ENCODE measurements at regions not wholly inside any gene's neighbourhood (a gene's known extent, or its start where the extent isn't known, plus 50 kb on each side); places are given as distances from the start of the nearest gene placed in this dataset.
"Not testable (repeated sequence)": the region's sequence is repeated elsewhere in the genome, so short reads cannot be mapped to it uniquely, and the experiment has no call there.

DNA sequence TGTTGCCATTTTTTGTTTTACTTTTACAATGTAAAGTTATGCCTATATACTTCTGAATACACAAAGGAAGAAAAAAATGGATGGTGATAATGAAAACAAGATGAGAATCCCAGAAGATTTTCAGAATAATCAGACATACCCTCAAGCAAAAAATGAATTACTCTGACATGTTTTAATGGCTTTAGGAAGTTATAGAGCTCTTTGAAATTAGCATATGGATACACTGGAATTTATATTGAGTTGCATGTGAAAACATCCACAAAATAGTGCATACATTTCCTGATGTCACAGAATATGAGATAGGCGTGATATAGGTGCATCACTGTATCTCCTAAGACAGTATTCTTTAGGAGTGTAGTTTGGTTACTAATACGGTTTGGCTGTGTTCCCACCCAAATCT is 351.3 kb downstream of the SLC7A11 start:
- Mint-ChIP-seq H3K27ac (ENCODE audit: unreplicated experiment) (no peak overlapping the region), H3K36me3 (ENCODE audit: low read depth) (no peaks in the 10 kb centered on the region), H3K9me3 (peaks cover 16% of the 10 kb centered on the region), H3K4me1 (no peaks in the 10 kb centered on the region), H3K27me3 (ENCODE audit: low read depth) (no peaks in the 10 kb centered on the region), H3K4me3 (no peak overlapping the region)
- DNase-seq (ENCODE audit: low read depth, low spot score): no peak
- TF ChIP-seq CTCF (conservative IDR thresholded peaks at IDR 0.05): no peak

GRCh38 chr4:137881641-137882040 is 349.3 kb upstream of the PCDH18 start:
- peak overlapping the region; percentile 55 for H3K27ac Mint-ChIP-seq (ENCODE audit: unreplicated experiment)
- H3K36me3 Mint-ChIP-seq (ENCODE audit: low read depth): peaks cover 4% of the 10 kb centered on the region

DNA sequence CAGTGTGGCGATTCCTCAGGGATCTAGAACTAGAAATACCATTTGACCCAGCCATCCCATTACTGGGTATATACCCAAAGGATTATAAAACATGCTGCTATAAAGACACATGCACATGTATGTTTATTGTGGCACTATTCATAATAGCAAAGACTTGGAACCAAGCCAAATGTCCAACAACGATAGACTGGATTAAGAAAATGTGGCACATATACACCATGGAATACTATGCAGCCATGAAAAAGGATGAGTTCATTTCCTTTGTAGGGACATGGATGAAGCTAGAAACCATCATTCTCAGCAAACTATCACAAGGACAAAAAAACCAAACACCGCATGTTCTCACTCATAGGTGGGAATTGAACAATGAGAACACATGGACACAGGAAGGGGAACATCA is 335.8 kb upstream of the PCDH18 start:
- not testable (repeated sequence) for H3K9me3 Mint-ChIP-seq; DNase-seq (ENCODE audit: low read depth, low spot score); H3K4me1 Mint-ChIP-seq; H3K27ac Mint-ChIP-seq (ENCODE audit: unreplicated experiment); H3K27me3 Mint-ChIP-seq (ENCODE audit: low read depth); H3K4me3 Mint-ChIP-seq; H3K36me3 Mint-ChIP-seq (ENCODE audit: low read depth)

More at GRCh38 chr4:137881641-137882040, 349.3 kb upstream of the PCDH18 start:
- Mint-ChIP-seq H3K4me1 (no peaks in the 10 kb centered on the region), H3K9me3 (peaks cover 4% of the 10 kb centered on the region), H3K4me3 (no peak overlapping the region), H3K27me3 (ENCODE audit: low read depth) (no peaks in the 10 kb centered on the region)
- no peak for TF ChIP-seq CTCF (conservative IDR thresholded peaks at IDR 0.05)
- DNase-seq (ENCODE audit: low read depth, low spot score): no peak

DNA sequence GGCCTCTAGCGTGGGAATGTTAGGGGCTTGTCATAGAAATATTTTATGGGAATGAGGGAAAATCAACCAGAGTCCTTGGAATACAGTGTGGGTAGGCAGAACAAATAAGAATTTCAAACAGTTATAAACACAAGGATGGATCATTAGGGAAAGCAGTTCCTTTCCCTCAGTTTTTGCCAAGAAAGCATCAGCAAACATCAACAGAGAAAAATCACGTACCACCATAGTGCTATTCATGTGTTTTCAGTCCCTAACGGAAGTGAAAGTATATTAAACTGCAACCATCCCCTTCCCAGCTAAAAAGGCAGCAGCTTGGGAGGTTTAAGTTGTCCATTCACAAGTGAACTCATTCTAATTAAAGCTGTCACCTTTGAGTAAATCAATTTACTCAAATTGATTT is 334.4 kb upstream of the PCDH18 start:
- no peak for TF ChIP-seq CTCF (conservative IDR thresholded peaks at IDR 0.05)
- H3K9me3 Mint-ChIP-seq: no peaks in the 10 kb centered on the region
- no peaks in the 10 kb centered on the region for H3K36me3 Mint-ChIP-seq (ENCODE audit: low read depth)
- no peak for DNase-seq (ENCODE audit: low read depth, low spot score)
- no peak overlapping the region for H3K4me3 Mint-ChIP-seq
- no peaks in the 10 kb centered on the region for H3K27me3 Mint-ChIP-seq (ENCODE audit: low read depth)
- no peaks in the 10 kb centered on the region for H3K4me1 Mint-ChIP-seq
- no peak overlapping the region for H3K27ac Mint-ChIP-seq (ENCODE audit: unreplicated experiment)

DNA sequence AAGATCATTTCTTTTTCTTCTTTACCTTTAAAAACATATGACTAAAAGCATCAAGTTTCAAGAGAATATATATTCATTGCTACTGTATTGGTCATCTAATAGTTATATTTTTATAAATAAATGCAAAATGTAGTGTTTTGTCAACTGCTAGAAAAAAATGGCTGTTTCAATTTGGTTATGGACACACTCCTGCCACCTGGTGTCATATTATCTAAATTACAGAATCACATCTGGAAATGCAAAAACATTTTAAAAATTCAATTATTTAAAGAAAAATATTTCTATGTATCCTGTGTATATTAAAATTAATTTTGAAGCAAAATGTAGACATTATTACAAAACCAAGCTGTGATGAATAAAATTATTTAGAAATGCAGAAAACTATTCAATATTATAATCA is 329.4 kb upstream of the PCDH18 start:
- H3K4me1 Mint-ChIP-seq: peaks cover 3% of the 10 kb centered on the region
- H3K4me3 Mint-ChIP-seq: no peak overlapping the region
- no peak overlapping the region for H3K27ac Mint-ChIP-seq (ENCODE audit: unreplicated experiment)
- DNase-seq (ENCODE audit: low read depth, low spot score): no peak
- TF ChIP-seq CTCF (conservative IDR thresholded peaks at IDR 0.05): peak; percentile 78
- H3K9me3 Mint-ChIP-seq: no peaks in the 10 kb centered on the region
- no peaks in the 10 kb centered on the region for H3K27me3 Mint-ChIP-seq (ENCODE audit: low read depth)
- H3K36me3 Mint-ChIP-seq (ENCODE audit: low read depth): no peaks in the 10 kb centered on the region

DNA sequence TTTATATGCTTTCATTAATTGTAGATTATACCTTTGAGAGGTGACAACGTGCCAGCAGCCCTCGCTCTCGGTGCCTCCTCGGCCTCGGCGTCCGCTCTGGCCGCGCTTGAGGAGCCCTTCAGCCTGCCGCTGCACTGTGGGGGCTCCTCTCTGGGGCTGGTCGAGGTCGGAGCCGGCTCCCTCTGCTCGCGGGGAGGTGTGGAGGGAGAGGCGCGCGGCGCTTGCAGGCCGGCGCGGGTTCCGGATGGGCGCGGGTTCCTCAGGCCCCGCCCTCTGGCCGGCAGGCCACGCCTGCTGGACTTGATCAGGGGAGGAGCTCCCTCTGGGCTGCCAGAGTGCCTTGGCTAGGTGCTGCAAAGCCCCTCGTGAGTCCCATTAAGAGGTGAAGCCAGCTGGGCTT is 321.1 kb upstream of the PCDH18 start:
- Mint-ChIP-seq H3K9me3 (peaks cover 10% of the 10 kb centered on the region), H3K4me3 (no peak overlapping the region), H3K36me3 (ENCODE audit: low read depth) (peaks cover 11% of the 10 kb centered on the region)

More for the DNA sequence above, 321.1 kb upstream of the PCDH18 start:
- no peaks in the 10 kb centered on the region for H3K4me1 Mint-ChIP-seq
- TF ChIP-seq CTCF (conservative IDR thresholded peaks at IDR 0.05): no peak
- H3K27me3 Mint-ChIP-seq (ENCODE audit: low read depth): no peaks in the 10 kb centered on the region
- H3K27ac Mint-ChIP-seq (ENCODE audit: unreplicated experiment): no peak overlapping the region
- DNase-seq (ENCODE audit: low read depth, low spot score): no peak

All from neural crest cell (in vitro differentiated cells).